ENCODE measurements at regions not wholly inside any gene's neighbourhood (a gene's known extent, or its start where the extent isn't known, plus 50 kb on each side); places are given as distances from the start of the nearest gene placed in this dataset.

DNA sequence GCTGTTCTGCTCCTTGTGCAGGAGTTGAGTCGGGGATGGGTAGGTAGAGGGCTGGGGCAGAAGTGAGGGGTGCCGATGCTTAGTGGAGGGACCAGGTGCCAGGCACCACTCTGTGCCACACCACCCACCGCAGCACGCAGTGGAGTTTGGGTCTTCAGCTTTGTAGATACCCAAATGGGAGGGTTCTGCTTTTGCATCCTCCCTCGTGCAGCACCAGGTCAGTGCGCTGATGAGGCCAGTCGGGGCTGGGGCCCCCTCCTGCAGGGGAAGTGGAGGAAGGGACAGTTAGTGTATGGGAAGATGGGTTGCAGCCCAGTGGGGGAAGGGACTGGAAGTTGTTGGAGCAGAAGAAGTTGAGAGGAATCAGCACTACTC is 244.0 kb downstream of the RHOU start:
- no peak for DNase-seq

DNA sequence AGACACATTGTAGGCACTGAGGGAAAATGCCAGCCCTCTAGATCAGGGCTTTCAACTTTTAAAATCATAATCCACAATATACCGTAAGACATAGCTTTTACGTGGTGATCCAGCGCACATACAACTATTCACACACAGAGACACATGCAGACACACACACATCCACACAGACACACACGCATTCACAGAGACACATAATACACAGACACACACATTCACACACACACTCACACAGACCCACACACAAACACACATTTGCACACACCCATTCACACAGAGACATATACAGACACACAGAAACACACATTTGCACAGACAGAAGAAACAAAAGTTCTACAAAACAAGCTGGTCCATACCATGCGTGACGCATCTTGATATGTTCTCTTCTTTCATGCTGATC is 244.5 kb downstream of the RHOU start:
- DNase-seq: no peak

DNA sequence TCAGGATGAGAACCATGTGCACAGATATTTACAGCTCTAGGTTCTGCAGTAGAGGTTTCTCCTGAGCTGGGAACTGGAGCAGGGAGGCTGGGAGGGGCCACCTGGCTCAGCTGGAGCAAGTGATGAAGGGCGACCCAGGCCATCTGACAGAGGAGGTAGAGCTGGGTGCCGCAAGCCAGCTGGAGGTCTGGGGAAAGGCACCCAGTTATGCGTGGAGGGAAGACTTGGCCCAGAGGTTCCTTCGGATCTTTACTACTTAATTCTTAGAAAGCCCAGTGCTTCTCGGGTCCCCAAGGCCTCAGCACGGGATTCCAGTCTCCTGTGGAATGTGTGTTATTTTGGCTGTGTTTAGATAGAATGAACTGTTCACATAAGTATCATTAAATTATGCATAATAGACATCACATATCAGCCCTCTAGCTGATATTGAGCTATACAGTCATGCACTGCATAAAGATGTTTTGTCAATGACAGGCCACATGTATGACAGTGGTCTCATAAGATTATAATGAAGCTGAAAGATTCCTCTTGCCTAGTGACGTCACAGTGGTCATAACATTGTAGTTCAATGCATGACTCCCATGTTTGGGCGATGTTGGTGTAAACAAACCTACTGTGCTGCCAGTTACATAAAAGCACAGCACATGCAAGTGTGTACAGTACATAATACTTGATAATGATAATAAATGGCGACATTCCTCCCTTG is 245.1 kb downstream of the RHOU start:
- no peak for DNase-seq

DNA sequence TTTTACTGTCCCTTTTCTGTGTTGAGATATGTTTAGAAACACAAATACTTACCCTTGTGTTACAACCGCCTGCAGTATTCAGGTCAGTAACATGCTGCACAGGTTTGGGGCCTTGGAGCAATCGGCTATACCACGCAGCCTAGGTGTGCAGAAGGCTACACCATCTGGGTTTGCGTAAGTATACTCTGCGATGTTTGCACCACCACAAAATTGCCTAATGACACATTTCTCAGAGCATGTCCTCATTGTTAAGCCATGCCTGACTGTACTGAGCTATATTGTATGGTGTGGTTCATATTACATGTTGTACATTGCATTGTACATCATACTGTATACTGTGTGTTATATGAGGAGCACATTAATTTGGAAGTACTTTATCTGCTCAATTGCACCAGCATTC is 247.4 kb downstream of the RHOU start:
- DNase-seq: no peak

DNA sequence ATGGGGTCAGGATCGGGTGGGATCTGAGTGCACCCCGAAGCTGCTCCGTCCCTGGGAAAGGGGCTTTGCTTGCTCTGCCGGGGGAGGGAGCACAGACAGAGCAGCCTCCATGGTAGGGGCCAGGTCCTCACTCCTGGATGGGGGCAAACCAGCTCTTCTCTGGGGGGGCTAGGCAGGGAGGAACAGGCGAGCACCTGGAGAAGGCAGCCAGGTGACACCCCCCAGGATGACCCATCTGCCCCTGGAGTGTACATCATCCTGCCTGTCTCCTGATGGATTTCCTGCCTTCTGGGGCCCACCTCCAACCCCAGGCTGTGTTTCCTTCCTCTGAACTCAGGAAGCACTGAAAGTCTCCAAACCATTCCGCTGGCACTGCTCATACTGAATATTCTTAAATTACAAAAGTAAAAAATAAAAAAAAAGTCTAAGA is 248.0 kb downstream of the RHOU start:
- DNase-seq: no peak

DNA sequence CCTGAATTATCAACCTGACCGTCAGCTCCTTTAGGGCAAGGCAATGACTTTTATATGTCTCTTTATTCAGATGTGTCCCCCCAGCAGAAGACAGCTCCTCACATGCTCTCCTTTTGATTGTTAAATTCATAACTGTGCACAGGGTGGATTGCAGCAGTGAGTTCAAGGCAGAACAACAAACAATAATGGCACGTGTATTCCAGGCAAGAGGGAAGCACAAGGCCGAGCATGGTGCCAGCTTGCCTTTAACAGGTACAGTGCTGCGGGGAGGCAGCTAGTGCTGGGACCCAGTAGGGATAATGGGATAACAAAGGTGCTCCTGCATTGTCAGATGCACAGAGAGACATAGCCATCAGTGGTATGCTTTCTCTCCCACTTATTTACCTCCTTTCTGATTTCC is 248.4 kb downstream of the RHOU start:
- DNase-seq: no peak

DNA sequence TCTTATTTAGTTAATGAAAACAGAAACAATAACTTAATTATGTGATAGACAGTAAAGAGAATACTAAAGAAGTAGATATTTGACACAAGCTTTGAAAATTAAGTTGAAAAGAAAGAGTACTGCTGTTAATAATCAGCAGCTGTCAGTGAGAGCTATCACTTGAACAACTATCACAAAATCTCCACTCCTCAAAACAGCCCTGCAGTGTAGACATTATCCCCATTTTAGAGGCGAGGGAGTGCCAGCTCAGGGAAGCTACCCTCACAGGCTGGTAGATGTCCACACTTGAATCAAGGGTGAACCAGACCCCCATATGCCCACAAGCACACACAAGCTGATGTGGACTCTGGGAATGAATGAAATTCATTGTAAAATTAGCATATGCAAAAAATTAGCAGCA is 248.8 kb downstream of the RHOU start:
- no peak for DNase-seq

DNA sequence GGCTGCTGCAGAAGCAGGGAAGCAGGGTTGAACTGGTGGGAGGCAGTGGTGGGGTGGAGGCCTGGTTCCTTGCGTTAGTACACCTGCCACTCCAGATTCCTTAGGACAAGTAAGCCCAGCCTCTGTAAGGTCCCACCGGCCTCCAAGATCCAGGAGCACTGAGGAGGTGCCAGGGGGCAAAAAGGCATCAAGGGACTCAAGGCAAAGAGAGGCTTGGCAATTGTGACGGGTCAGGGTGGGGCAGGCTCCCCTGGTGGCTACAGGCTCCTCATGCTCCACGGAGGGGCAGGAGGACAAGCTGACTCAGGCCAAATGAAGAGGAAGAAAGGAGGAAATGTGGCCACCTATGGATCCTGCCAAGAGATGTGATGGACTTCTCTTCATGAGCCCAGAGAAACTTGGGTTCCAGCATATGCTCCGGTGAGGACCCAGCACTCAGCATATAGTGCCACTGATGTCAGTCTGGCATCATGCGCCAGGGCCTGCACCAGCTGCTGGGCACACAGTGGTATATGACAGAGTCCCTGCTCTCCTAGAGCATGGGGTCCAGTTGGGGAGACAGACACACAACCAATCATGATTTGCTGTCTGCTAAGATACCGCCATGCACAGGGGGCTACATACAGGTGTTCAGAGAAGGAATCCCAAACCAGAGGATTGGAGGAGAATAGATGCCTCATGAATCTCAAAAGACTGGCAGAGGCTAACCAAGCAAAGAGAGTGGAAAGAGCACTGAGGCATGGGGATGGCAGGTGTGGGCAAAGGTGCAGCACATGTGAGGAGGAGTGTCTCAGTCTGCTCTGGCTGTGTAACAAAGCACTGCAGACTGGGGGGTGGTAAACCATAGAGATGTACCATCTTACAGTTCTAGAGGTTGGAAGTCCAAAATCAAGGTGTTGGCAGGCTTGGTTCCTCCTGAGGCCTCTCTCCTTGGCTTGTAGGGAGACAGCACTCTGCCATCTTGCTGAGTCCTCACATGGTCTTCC is 249.7 kb downstream of the RHOU start:
- DNase-seq: no peak

DNA sequence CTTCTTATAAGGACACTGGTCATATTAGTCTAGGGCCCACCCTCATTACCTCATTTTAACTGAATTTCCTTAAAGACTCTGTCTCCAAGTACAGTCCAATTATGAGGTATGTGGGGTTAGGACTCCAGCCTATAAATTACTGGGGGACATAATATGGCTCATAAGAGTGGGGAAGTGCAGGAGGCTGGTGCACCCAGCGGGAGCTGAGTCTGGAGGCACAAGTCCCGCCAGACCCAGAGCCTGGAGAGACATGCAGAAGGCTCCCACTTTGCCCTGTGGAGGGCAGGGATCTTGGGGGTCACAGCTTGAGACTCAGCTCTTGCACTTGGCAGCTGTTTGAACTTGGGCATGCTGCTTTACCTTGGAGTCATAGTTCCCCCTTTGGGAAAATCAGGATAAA is 250.4 kb downstream of the RHOU start:
- DNase-seq: no peak

DNA sequence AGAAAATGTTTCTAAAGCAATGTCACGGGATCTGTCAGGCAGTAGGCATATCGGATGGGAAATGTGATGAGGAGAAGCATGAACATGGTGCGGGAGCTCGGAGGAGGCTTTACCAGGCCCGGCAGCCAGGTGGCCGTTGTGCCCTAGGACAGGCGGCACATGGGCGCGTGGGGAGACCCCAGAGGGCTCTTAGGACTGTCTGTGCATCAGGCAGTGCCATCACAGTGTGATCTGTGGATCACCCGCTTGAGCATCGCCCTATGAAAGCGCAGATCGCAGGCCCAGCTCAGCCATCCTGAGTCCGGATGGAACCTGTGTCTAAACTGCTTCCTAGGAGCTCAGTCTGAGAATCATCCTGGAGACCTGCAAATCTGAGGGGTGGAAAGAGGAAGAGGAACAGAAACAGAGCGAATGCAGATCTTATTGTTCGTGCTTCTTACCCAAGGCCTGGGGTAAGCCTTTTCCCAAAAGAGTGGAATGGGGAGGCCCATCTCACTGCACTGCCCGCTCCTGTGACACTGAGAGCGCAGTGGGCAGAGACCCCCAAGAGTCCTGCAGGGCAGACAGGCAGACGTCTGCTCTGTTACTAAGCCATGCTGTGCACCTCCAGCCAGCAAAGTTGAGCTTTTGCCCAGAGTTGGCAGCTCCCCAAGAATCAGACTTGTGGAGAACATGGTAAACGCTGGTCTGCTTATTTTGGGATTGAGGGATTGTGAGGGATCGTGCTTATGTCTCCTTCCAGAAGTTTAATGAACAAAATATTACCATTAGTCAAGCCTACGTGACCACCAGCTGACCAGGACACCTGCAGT is 251.0 kb downstream of the RHOU start:
- no peak for DNase-seq

DNA sequence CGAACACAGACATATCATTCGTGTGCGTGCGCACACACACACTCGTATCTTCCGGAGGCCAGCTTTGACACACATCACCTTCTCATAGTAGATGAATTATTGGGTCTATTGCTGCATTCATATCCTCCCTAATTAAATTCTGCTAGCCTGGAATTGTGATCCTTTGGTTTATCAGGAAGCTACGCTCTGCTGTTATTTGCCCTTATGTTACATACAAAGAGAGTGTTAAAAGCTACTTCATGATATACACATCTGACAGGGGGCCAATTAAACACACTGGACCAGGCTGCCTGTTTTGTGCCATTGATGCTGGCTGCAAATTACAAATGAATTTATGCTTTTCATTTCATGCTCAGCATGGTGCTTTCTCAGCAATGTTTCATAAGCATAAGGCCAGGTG is 252.0 kb downstream of the RHOU start:
- no peak for DNase-seq

DNA sequence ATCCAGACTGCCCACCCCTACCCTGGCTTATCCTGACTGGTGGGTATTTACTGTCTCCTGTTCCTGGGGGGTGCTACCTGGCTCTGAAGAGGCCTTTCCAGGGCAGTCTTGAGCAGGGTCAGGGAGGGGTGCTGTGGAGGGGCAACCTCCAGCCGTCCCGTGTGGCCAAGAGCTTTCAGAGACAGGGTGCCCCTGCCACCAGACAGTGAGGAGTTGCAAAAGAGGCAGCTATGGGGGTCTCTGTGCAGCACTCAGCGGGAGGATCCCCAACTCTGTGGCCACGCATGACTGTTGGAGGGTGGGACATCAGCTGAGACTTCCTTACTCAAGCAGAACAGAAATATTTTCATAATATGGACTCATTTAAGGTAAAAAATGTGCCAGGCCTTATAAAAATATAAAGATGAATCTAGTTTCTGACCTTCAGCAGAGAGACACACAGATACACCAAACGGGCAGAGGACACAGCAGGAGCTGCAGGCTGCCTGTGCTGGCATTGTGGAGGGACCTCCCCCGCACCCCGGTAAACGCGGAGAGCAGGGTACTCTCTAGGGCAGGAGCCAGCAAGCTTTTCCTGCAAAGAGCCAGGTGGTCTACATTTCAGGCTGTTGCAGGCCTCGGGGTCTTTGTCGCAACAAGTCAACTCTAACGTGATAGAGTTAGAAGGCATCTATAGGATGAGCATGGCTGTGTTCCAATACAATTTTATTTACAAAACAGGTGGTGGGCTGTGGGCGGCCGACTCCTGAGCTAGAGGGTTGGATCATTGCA is 252.6 kb downstream of the RHOU start:
- DNase-seq: no peak

DNA sequence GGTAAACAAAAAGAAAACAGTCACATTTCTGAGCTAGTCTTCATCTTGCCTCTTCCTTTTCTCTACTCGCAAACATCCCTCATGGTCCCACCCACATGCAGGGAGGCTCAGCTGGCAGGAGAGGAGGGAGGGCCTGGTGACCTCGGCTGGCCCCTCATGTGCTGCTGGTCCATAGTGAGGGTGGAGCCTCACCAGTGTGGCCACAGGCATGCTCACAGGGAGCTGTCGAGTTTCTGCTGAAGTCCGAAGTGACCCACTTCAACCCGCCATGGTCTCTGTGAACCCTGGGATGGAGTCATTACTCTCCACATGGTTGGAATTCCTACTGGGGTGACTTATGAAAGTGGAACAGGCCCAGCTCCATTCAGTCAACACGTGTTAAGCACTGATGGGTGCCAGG is 253.4 kb downstream of the RHOU start:
- no peak for DNase-seq

DNA sequence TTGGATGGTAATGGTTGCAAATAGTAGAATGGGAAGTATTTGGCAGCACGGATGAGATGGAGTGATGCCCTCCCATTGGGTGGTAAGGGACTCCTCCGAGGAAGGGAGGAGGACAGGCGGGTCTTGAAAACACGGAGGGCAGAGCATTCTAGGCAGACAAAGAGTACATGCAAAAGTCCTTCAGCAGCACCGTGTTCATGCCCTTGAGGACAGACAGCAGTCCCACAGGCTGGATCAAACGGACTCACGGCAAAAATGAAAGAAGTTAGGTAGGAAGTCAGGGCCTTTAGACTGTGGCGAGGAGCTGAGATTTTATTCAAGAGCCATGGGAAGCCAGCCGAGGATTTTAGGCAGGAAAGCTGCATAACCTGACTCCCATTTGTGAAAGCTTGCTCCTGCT is 253.9 kb downstream of the RHOU start:
- no peak for DNase-seq

DNA sequence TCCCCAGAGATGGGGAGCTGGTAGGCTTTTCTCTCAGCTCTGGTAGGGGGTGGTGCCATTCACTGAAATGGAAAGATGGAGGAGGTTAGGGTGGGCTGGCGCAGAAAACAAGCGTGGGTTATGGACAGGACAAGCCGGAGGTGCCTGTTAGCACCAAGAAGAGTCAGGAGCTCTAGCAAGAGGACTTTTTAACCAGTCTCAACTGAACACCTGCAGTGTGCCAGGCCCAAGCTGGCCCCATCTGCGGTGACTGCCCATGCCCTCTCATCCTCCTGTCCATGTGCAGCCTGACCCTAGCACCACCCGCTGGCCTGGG is 254.4 kb downstream of the RHOU start:
- DNase-seq: no peak

DNA sequence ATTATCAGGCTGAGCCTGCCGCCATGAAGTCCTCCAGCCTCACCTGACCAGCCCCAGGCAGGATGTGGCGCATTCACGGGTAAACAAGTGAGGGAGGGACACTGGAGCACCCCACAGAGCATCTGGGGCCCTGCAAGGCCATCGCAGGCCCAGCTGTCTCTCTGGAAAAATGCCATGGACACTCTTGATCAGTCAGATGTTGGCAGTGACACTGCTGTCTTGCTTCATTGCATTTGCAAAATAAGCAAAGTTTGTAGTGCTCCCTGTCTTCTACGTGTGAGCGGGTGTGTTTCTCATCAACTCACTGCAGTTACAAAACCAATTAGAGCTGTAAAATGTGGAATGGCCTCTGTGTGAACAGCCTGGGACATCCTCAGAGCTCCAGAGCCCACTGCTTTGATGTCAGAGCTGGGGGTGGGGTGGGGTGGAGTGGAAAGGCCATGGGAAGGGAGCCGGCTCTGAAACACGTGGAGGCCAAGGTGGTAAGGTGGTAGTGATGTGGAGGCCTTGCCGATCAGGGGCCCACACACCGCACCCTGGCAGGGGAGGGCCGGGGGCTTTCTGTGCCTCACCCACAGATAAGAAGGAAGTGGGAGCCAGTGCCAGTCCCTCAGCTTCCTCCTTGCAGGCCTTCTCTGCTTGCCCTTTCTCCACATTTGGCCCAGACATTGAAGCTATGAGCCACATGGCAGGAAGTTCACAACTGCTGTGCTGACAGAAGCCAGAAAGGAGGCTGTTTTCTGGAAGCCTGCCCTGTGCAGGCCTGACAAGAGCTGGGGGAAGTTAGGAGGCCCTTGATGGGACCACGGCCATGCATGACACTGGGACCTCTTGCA is 254.9 kb downstream of the RHOU start:
- DNase-seq: no peak

DNA sequence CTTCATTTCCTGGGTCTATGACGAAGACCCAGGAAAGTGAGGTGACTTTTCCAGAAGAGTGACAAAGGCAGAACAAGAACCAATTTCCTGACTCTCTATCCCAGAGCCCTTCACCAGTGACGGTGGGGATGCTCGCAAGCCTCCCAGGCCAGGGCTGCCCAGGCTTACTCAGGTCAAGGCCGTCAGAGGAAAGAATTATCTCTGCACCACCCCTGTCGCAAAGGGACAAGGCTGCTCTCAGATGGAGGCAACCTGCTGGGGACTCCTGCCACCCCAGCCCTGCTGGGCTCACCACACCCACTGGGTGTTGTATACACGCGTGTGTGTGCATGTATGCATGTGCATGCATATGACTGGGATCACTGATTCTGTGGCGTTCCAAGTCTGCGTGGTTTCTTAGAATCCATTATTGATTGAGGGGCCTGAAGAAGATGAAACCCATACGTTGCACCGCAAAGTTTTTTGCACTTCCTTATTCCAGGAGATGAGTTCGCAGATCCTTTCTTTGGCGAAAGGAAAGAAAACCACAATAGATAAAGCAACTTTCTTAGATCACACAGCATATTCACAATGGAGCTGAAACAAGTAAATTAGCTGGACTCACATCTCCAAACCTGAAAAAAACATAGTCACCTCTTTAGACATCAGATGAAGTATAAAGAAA is 255.8 kb downstream of the RHOU start:
- no peak for DNase-seq

DNA sequence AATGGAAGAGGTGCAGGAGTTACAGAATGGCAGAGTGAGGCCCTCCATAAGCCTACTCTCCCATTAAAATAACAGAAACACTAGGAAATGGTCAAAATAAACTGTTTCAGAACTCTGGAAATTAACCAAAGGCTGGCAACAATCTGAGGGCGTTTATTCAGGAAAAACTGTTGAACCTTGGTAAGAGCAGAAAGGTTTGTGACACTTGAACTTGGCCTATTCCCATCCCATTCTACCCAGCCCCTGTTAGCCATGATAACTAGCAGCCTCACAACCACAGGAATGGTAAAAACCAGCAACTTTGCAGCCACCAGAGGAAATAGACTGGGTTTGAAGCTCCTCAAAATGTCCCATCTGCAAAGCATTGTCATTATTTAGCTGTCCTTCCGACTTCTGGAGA is 256.8 kb downstream of the RHOU start:
- no peak for DNase-seq

DNA sequence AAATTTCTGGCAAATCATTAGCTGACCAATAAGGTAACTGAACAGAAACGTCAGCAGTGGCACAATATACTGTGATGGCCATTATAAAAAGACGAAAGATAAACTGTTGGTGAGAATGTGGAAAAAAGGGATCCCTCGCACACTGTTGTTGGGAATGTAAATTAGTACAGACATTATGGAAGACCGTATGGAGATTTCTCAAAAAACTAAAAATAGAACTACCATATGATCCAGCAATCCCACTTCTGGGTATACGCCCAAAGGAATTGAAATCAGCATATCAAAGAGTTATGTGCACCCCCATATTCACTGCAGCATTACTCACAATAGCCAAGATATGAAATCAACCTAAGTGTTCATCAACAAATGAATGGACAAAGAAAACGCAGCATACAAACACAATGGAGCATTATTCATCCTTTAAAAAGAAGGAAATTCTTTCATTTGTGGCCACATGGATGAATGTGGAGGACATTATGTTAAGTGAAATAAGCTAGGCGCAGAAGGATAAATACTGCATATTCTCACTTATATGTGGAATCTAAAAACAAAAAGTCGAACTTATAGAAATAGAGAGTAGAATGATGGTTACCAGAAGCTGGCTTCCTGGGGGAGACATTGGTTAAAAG is 257.7 kb downstream of the RHOU start:
- no peak for DNase-seq

DNA sequence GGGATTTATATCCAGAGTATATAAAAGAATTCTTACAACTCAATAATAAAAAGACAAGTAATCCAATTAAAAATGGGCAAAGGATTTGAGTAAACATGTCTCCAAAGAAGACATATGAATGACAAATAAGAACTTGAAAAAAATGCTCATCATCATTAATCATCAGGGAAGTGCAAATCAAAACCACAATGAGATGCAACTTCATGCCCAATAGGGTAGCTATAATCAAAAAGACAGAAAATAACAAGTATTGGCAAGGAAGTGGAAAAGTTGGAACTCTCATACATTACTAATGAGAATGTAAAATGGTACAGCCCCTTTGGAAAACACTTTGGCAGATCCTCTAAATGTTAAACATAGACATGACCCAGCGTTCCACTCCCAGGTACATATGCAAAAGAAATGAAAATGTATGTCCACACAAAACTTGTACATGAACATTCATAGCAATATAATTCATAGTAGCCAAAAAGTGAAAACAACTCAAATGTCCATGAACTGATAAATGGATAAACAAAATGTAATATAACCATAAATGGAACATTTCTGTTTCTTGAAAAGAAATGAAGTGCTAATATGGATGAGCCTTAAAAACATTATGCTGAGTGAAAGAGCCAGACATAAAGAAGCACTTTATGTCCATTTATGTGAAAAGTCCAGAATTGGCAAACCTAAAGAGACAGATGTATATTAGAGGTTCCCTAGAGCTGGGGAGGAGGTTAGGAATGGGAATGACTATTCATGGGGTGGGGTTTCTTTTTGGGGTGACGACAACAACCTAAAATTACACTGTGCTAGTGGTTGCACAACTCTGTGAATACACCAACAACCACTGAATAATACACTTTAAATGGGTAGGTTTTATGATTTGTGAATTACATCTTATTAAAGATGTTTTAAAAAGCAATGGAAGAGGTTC is 259.7 kb downstream of the RHOU start:
- no peak for DNase-seq

Data from activated CD8-positive, alpha-beta memory T cell treated with anti-CD3 and anti-CD28 coated beads, Interleukin-2, amount 50 U/mL, for 48 hours (primary cell).